SH-SY5Y (cell line): ENCODE measurements at regions not wholly inside any gene's neighbourhood (a gene's known extent, or its start where the extent isn't known, plus 50 kb on each side); places are given as distances from the start of the nearest gene placed in this dataset.

ENCODE experiments used
- GATA2 ChIP-seq: IDR thresholded peaks from 2 replicates; pipeline ENCODE4 v1.6.1; 2011; ENCODE audit warnings: mild to moderate bottlenecking, low read depth, low read length
- GATA3 ChIP-seq: IDR thresholded peaks from 2 replicates; pipeline ENCODE4 v1.6.1; 2011; ENCODE audit warnings: low read depth, mild to moderate bottlenecking, low read length, moderate library complexity

GRCh38 chr1:37424523-37424922 is 49.9 kb upstream of the ZC3H12A start:
- no peak for TF ChIP-seq GATA2
- no peak for TF ChIP-seq GATA3
